ENCODE measurements at regions not wholly inside any gene's neighbourhood (a gene's known extent, or its start where the extent isn't known, plus 50 kb on each side); places are given as distances from the start of the nearest gene placed in this dataset.

DNA sequence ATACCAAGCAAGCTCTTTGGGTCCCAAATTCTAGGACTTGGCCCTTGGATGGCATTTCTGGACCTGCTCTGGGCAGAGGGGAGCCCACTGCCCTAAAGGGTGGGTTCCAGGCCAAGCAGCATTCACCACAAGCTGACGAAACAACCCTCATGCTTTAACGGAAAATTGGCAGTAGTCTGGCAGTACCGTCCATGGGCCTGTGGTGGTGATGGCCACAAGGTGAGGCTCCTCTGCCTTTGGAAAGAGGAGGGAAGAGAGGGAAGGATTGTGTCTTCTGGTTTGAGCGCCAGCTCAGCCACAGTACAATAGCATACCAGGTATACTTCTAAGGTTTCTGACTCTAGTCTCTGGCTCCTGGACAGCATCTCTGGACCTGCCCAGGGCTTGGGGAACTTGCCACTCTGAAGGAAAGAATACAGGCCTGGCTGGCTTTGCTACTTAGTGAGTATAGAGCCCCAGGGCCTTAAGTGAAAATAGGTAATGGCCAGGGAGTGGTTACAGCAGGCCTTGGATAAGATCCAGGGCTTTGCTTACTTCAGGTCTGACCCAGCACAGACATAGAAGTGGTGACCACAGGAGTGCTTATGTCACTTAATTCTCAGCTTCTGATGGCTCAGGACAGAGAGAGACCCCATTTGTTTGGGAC is 595.5 kb downstream of the LMO7 start:
- TF ChIP-seq, protein P1, sequence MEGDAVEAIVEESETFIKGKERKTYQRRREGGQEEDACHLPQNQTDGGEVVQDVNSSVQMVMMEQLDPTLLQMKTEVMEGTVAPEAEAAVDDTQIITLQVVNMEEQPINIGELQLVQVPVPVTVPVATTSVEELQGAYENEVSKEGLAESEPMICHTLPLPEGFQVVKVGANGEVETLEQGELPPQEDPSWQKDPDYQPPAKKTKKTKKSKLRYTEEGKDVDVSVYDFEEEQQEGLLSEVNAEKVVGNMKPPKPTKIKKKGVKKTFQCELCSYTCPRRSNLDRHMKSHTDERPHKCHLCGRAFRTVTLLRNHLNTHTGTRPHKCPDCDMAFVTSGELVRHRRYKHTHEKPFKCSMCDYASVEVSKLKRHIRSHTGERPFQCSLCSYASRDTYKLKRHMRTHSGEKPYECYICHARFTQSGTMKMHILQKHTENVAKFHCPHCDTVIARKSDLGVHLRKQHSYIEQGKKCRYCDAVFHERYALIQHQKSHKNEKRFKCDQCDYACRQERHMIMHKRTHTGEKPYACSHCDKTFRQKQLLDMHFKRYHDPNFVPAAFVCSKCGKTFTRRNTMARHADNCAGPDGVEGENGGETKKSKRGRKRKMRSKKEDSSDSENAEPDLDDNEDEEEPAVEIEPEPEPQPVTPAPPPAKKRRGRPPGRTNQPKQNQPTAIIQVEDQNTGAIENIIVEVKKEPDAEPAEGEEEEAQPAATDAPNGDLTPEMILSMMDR (IDR thresholded peaks at IDR 0.05; ENCODE audit: insufficient read depth, low read length, missing control alignments), result no peak
- CTCF ChIA-PET, result no interaction called here

GRCh38 chr13:76229281-76229680 is 593.2 kb downstream of the LMO7 start:
- no peak overlapping the region for H3K4me3 ChIP-seq (ENCODE audit: low read depth, low read length)
- DNase-seq (ENCODE audit: low read depth, low spot score), result no peak
- ChIA-PET CTCF (no interaction called here), POLR2A (no interaction called here)
- TF ChIP-seq, protein P1 (IDR thresholded peaks at IDR 0.05; ENCODE audit: insufficient read depth, low read length, missing control alignments), result no peak

More for the DNA sequence above, 595.5 kb downstream of the LMO7 start:
- POLR2A ChIA-PET, result no interaction called here
- no peak for DNase-seq (ENCODE audit: low read depth, low spot score)
- H3K4me3 ChIP-seq (ENCODE audit: low read depth, low read length), result no peak overlapping the region

DNA sequence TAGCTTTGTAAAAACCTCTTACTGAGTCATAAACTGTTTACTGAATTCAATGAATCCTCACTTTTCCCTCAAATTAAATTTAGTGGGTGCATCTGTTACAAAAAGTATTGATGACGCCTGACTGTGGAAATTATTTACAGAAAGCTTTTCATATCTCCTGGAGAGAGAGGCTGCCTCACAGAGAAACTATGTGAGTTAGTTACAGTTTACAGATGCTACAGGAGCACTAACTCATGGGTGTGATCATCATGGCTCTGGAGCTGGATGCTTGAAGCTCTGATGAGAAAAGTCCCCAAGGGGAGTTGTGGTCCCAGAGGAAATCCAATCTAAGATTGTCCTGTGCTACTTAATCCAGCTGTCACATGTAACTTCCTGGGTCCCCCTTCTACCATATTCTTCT is 590.8 kb downstream of the LMO7 start:
- H3K4me3 ChIP-seq (ENCODE audit: low read depth, low read length), result no peak overlapping the region
- ChIA-PET CTCF (no interaction called here), POLR2A (no interaction called here)
- DNase-seq (ENCODE audit: low read depth, low spot score), result no peak
- TF ChIP-seq, protein P1 (IDR thresholded peaks at IDR 0.05; ENCODE audit: insufficient read depth, low read length, missing control alignments), result no peak

GRCh38 chr13:76225815-76226489 is 589.8 kb downstream of the LMO7 start:
- TF ChIP-seq, protein P1 (IDR thresholded peaks at IDR 0.05; ENCODE audit: insufficient read depth, low read length, missing control alignments), result no peak
- H3K4me3 ChIP-seq (ENCODE audit: low read depth, low read length), result no peak overlapping the region
- ChIA-PET POLR2A (no interaction called here), CTCF (no interaction called here)
- no peak for DNase-seq (ENCODE audit: low read depth, low spot score)

DNA sequence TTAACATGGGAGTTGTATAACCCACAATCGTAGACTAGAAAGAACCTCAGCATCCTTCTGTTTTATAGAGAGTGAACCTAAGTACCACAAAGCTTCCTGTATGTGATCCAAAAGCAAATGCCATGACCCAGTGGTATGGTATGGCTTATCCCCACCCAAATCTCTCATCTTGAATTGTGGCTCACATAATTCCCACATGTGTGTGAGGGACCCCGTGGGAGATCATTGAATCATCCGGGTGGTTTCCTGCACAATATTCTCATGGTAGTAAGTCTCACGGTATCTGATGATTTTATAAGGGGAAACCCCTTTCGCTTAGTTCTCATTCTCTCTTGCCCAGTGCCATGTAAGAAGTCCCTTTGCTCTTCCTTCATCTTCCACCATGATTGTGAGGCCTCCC is 587.9 kb downstream of the LMO7 start:
- no peak overlapping the region for H3K4me3 ChIP-seq (ENCODE audit: low read depth, low read length)
- CTCF ChIA-PET, result no interaction called here
- TF ChIP-seq, protein P1 (IDR thresholded peaks at IDR 0.05; ENCODE audit: insufficient read depth, low read length, missing control alignments), result no peak
- POLR2A ChIA-PET, result no interaction called here
- no peak for DNase-seq (ENCODE audit: low read depth, low spot score)

GRCh38 chr13:76223565-76223964 is 587.4 kb downstream of the LMO7 start:
- CTCF ChIA-PET, result no interaction called here
- POLR2A ChIA-PET, result no interaction called here

More at GRCh38 chr13:76223565-76223964, 587.4 kb downstream of the LMO7 start:
- H3K4me3 ChIP-seq (ENCODE audit: low read depth, low read length), result no peak overlapping the region
- no peak for DNase-seq (ENCODE audit: low read depth, low spot score)
- TF ChIP-seq, protein P1 (IDR thresholded peaks at IDR 0.05; ENCODE audit: insufficient read depth, low read length, missing control alignments), result no peak

Data from AG04449 (cell line).